Uterus (tissue), 2 donors: ENCODE measurements at regions not wholly inside any gene's neighbourhood (a gene's known extent, or its start where the extent isn't known, plus 50 kb on each side); places are given as distances from the start of the nearest gene placed in this dataset.

Experiments
- POLR2A ChIP-seq, 2 donors: fragments of 450-650 bp; IDR thresholded peaks; one replicate each; pipeline ENCODE4 v1.6.1; 2016; ENCODE audit warnings: antibody characterized with exemption in 2 of 2, mild to moderate bottlenecking in 1 of 2, moderate library complexity in 1 of 2
- TF ChIP-seq, protein P1 (sequence below), 4 experiments: fragments of 200-600 bp in 2 of 4; fragments of 450-650 bp in 2 of 4; sonication (generic) in 2 of 4; IDR thresholded peaks; one replicate each; pipeline ENCODE4 v1.5.1; 2016 to 2019; ENCODE audit warnings: antibody characterized with exemption in 4 of 4, mild to moderate bottlenecking in 2 of 4, moderate library complexity in 1 of 4

DNA sequence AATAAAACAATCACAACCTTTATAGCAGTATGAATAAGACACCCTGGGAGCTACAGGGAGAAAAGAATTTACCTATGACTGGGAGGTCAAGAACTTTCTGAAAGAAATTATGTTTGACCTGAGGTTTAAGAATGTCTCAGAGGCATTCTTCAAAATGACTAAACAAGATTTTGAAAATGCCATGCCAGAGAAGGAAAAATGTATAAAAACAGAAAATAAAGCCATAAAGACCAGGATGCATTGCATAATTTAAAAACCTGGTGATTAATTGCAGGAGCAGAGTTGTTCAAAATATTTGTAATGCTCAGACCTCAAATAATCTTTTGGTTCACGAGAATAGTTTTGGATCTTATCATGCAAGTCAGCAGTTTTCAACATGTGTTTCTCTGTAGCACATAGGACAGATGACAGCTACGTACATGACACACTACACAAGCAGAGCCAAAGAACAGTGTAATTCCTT, 954.7 kb upstream of the ARRDC3 start:
- TF ChIP-seq, protein P1, sequence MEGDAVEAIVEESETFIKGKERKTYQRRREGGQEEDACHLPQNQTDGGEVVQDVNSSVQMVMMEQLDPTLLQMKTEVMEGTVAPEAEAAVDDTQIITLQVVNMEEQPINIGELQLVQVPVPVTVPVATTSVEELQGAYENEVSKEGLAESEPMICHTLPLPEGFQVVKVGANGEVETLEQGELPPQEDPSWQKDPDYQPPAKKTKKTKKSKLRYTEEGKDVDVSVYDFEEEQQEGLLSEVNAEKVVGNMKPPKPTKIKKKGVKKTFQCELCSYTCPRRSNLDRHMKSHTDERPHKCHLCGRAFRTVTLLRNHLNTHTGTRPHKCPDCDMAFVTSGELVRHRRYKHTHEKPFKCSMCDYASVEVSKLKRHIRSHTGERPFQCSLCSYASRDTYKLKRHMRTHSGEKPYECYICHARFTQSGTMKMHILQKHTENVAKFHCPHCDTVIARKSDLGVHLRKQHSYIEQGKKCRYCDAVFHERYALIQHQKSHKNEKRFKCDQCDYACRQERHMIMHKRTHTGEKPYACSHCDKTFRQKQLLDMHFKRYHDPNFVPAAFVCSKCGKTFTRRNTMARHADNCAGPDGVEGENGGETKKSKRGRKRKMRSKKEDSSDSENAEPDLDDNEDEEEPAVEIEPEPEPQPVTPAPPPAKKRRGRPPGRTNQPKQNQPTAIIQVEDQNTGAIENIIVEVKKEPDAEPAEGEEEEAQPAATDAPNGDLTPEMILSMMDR (IDR thresholded peaks at IDR 0.05), result no peak
- TF ChIP-seq POLR2A (IDR thresholded peaks at IDR 0.05), result no peak
